Prostate gland (tissue), 2 donors: ENCODE measurements at regions not wholly inside any gene's neighbourhood (a gene's known extent, or its start where the extent isn't known, plus 50 kb on each side); places are given as distances from the start of the nearest gene placed in this dataset.

Source experiments
- CTCF ChIP-seq, 4 experiments: fragments of 200-600 bp in 2 of 4; fragments of 450-650 bp in 2 of 4; sonication (generic) in 2 of 4; IDR thresholded peaks; 1 replicate in 3 of 4; 2 replicates in 1 of 4; pipeline ENCODE4 v1.5.1; 2016 to 2019; ENCODE audit warnings: antibody characterized with exemption in 4 of 4, mild to moderate bottlenecking in 2 of 4, moderate library complexity in 2 of 4
- POLR2A ChIP-seq: fragments of 450-650 bp; IDR thresholded peaks from one replicate; pipeline ENCODE4 v1.6.1; 2016; ENCODE audit warnings: antibody characterized with exemption, mild to moderate bottlenecking
- POLR2AphosphoS5 ChIP-seq: sonication (generic); formaldehyde crosslinking; IDR thresholded peaks from one replicate; pipeline ENCODE4 v1.6.1; 2017; ENCODE audit warnings: antibody characterized with exemption

GRCh38 chr3:177491296-177492032 lies 294.2 kb upstream of the TBL1XR1 start:
- no peak for TF ChIP-seq CTCF (IDR thresholded peaks at IDR 0.05)
- no peak for TF ChIP-seq POLR2A
- no peak for TF ChIP-seq POLR2AphosphoS5
